Endothelial cell (in vitro differentiated cells): ENCODE measurements at regions not wholly inside any gene's neighbourhood (a gene's known extent, or its start where the extent isn't known, plus 50 kb on each side); places are given as distances from the start of the nearest gene placed in this dataset.

Source experiments
- DNase-seq: peaks from one replicate; pipeline ENCODE4 v3.0.0; 2021; ENCODE audit warnings: low spot score
- H3K27ac Mint-ChIP-seq: one replicate; pipeline ENCODE4 v1.8.0; 2021; ENCODE audit warnings: mixed read lengths, inconsistent platforms; ENCODE audit not compliant: unreplicated experiment
- H3K27me3 Mint-ChIP-seq: one replicate; pipeline ENCODE4 v1.8.0; 2021; ENCODE audit warnings: mild to moderate bottlenecking, moderate library complexity, mixed read lengths, inconsistent platforms; ENCODE audit not compliant: unreplicated experiment
- H3K36me3 Mint-ChIP-seq: one replicate; pipeline ENCODE4 v1.8.0; 2021; ENCODE audit warnings: mild to moderate bottlenecking, low read depth, mixed read lengths, inconsistent platforms; ENCODE audit not compliant: unreplicated experiment
- H3K4me1 Mint-ChIP-seq: one replicate; pipeline ENCODE4 v1.8.0; 2021; ENCODE audit warnings: mild to moderate bottlenecking, mixed read lengths, inconsistent platforms; ENCODE audit not compliant: unreplicated experiment
- H3K4me3 Mint-ChIP-seq: one replicate; pipeline ENCODE4 v1.8.0; 2021; ENCODE audit warnings: mild to moderate bottlenecking, mixed read lengths, inconsistent platforms; ENCODE audit not compliant: unreplicated experiment
- H3K9me3 Mint-ChIP-seq: one replicate; pipeline ENCODE4 v1.8.0; 2021; ENCODE audit warnings: mixed read lengths, inconsistent platforms; ENCODE audit not compliant: unreplicated experiment
- CTCF ChIP-seq: fragments of 200-600 bp; sonication (generic); IDR thresholded peaks from one replicate; pipeline ENCODE4 v1.5.0; 2021; ENCODE audit warnings: antibody characterized with exemption; ENCODE audit not compliant: unreplicated experiment

- Mint-ChIP-seq H3K4me3 (no peak overlapping the region), H3K27me3 (no peaks in the 10 kb centered on the region), H3K9me3 (no peaks in the 10 kb centered on the region), H3K4me1 (no peaks in the 10 kb centered on the region), H3K36me3 (no peaks in the 10 kb centered on the region), H3K27ac (no peak overlapping the region)
- no peak for TF ChIP-seq CTCF
- DNase-seq: no peak
Observed at GRCh38 chr16:63672493-63672892, 1449.4 kb downstream of the CDH11 start.

GRCh38 chr16:63663155-63663554 is 1458.7 kb downstream of the CDH11 start:
- Mint-ChIP-seq H3K27me3 (peaks cover 2% of the 10 kb centered on the region), H3K4me3 (no peak overlapping the region), H3K27ac (no peak overlapping the region), H3K36me3 (no peaks in the 10 kb centered on the region), H3K4me1 (no peaks in the 10 kb centered on the region), H3K9me3 (no peaks in the 10 kb centered on the region)
- TF ChIP-seq CTCF: no peak
- no peak for DNase-seq

GRCh38 chr16:63655846-63656245 is 1466.0 kb downstream of the CDH11 start:
- no peak for TF ChIP-seq CTCF
- Mint-ChIP-seq H3K27me3 (peaks cover 2% of the 10 kb centered on the region), H3K9me3 (no peaks in the 10 kb centered on the region), H3K4me3 (no peak overlapping the region), H3K27ac (no peak overlapping the region), H3K36me3 (no peaks in the 10 kb centered on the region), H3K4me1 (no peaks in the 10 kb centered on the region)
- no peak for DNase-seq

GRCh38 chr16:63653044-63653839 is 1468.6 kb downstream of the CDH11 start:
- H3K27ac Mint-ChIP-seq: no peak overlapping the region
- DNase-seq: no peak
- no peaks in the 10 kb centered on the region for H3K27me3 Mint-ChIP-seq
- no peak overlapping the region for H3K4me3 Mint-ChIP-seq
- no peaks in the 10 kb centered on the region for H3K36me3 Mint-ChIP-seq
- H3K9me3 Mint-ChIP-seq: no peaks in the 10 kb centered on the region
- no peak for TF ChIP-seq CTCF
- H3K4me1 Mint-ChIP-seq: no peaks in the 10 kb centered on the region

- Mint-ChIP-seq H3K27ac (no peak overlapping the region), H3K4me1 (no peaks in the 10 kb centered on the region), H3K9me3 (no peaks in the 10 kb centered on the region), H3K27me3 (no peaks in the 10 kb centered on the region), H3K4me3 (no peak overlapping the region), H3K36me3 (no peaks in the 10 kb centered on the region)
- TF ChIP-seq CTCF: no peak
- no peak for DNase-seq
Observed at GRCh38 chr16:63652091-63652490, 1469.8 kb downstream of the CDH11 start.
